ENCODE measurements at regions not wholly inside any gene's neighbourhood (a gene's known extent, or its start where the extent isn't known, plus 50 kb on each side); places are given as distances from the start of the nearest gene placed in this dataset.

DNA sequence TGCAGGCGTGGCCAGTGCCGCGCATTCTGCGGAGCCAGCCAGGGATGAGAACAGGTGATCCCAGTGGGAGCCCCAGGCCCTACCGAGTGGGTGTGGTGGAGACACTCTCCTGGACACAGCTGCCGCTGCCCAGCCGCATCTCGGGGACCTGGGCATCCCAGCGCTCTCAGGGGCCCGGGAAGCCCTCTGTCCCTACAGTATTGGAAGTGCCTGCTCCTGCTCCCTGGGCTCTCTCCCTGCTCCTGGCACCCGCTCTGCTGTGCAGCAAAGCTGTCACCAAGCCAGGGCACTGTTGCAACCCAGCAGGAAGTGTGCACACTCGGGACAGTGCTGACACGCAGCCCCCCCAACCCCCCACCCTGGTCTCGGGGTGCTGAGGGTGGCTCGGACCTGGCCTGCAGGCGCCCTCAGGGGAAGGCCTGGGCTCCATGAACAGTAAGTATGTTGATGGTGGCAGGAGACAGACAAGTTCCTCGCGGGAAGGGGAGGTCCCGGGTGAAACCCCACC, 1177.4 kb upstream of the GBE1 start:
- DNase-seq: no peak

DNA sequence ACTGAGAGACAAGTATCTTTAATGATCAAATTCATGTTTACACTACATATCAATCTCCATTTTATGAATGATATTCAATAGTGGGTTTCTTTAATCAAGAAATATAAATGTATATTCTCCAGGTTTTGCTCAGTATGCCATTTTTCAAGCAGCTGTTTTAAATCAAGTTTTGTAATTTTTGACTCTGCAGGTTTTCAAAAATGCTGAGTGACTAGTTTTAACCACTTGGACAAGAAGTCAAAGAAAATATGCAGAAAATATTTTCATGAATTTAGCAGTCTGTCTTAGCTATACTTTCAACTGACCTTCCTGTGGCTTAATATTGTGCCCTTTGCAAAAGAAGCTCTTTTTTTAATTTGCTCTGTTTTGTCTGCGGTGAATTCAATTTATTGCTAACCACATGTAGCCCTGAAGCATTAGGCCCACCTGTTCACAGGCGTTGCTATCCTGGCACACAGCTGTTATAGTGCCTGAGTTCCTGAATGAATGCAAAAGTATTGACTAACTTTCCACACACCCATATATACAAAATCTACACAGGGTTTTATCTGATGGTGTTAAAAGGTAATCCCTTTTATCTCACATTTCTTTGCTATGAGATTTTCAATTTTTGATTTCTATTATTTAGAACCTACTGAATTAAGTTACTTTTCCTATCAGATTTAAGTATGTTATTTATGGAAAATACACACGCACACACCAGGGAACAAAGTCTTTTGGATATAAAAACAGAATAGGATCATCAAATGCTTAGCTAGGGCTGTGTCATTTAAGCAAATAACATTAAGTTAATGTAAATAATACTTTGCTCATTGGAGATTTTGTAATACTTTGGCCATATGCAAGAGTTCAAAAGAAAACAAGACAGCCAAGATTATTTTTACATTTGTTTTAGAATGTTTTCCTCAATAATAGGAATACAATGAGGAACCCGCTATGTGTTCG, 1166.1 kb upstream of the GBE1 start:
- DNase-seq: no peak

DNA sequence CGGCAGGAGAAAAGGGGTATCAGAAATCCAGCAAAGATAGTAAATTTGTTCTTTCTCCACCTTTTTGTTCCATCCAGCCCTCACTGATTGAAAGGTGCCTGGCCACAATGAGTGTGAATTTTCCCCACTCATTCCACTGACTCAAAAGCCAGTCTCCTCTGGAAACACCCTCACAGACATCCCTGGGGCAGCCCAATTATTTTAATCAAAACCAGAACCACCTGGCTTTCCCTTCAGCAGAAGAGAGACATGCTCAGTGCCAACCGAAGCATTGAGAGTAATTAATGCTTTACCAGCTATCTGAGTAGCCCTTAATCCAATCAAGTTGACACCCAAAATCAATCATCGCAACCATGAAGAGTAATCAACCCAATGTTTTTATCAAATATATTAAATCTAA, 1129.6 kb upstream of the GBE1 start:
- DNase-seq: no peak

DNA sequence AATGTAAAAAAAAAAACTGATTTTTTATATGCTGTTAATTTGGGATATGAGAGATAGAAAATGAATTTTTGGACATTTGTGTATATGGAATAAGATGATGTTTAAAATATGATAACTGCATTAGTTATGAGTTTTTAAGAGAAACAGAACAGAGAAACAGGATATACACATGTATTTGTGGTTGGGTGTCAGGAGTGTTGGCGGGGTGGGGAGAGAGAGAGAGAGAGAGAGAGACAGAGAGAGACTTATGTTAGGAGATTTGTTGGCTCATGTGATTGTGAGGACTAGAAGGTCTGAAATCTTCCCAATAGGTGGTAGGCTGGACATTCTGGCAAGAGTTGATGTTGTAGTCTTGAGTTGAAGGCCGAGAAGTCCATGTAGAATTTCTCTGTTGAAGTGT, 1121.6 kb upstream of the GBE1 start:
- no peak for DNase-seq

DNA sequence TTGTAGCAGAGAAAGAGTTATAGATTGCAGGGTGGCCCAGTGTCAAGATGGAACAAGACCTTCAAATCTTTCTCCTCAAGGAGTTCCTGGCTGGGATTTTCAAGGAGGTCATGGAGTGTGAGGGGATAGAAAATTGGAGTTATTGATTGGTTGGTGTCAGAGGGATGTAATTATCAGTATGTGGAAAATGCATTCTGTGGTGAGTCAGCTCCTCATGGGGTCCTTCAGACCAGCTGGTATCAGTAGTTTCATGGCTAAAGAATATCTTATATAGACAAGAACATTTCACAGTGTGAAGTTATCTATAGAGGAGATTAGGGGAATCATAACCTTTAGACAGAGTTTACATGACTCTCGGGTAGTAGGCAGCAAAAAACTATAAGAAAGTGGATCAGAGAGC, 1114.0 kb upstream of the GBE1 start:
- DNase-seq: no peak

DNA sequence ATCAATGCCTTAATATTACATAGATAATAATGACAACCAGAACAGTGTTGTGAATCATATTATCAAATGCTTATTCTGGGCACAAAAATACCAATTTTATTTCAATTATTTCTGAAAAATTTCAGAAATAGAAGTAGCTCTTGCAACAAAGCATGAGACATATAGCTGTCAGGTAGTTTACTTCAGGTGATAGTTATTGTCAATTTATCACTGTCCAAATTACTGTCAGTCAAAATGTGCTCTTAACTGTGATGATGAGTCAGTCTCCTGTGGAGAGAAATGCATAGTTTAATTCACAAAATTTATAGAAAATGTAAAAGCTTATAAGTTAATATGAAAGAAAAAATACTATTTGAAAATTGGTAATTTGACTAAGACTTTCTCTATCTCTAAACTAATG, 1078.4 kb upstream of the GBE1 start:
- DNase-seq: no peak

DNA sequence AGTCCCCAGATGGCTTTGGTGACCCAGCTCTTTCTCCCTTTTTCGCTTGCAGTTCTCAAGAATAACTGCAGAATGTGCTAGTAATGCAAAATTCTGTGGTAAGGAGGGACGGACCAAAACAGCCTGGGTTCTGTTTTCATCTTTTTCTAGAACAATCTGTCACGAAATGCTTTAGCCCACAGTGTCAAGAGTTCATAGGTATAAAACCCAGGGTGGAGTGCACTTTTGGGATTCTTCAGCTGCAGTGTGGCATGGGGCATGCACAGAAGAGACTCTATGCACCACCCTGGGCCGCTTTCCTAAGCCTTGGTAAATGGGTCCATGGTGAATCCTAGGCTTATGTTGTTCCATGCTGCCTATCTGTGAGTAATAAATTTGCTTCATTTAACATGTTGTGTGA, 1072.7 kb upstream of the GBE1 start:
- no peak for DNase-seq

DNA sequence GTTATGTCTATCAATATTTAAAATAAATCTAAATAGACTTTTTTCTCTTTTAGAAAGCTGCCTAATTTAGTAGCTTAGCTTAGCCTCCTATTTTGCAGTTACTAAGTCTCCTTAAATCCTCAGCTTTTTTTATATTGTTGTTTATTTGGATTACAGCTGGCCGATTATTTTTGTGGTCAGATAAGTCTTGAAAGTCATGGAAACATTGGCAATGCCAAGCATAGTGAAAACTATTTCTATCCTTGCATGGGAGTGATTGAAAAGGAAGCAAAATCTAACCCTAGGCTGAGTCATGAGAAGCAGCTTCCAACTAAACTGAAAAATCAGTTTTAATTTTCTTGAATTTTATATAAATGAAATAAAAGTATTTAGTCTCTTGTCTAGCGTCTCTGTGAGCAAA, 1063.0 kb upstream of the GBE1 start:
- no peak for DNase-seq

DNA sequence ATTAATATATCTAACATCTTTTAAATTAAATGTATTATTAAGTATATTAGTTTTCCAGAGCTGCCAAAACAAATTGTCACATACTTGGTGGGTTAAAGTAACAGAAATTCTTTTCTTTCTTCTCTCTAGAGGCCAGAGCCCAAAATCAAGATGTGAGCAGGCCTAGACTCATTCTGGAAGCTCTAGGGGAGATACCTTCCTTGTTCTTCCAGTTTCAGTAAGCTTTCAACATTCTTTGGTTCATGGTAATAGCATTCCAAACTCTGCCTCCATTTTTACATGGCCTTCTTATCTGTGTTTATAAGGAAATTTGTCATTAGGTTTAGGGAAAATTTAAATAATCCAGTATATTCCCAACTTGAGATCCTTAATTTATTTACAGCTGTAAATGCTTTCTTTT, 1054.6 kb upstream of the GBE1 start:
- no peak for DNase-seq

DNA sequence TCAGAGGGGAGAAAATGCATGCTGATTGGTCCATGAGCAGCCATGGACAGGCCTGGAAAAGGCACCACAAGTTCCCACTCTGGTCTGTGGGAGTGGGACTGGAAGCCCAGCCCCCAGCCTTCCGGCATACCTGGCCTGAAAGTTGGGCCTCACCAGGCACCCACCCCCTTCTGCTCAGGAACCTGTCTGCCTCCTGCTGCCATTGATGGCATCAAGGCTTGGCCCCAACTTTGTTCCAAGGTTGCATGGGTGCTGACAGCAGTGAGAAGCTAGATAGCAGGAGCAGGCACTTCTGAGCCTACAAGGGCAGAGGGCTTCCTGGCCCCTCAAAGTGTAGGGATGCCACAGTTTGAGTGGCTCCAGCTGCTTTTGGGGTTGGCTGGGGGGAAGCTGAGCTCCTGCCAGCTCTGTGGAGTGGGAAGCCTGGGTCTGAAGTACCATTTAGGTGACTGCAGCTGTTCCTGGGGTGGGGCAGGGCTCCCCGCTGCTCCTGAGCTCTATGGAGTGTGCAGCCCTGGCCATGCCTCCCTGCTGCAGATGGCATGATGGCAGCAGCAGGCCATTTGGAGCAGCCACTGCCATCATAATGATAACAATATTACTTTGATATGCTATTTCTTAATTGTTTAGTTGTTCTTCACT, 1054.1 kb upstream of the GBE1 start:
- DNase-seq: no peak

DNA sequence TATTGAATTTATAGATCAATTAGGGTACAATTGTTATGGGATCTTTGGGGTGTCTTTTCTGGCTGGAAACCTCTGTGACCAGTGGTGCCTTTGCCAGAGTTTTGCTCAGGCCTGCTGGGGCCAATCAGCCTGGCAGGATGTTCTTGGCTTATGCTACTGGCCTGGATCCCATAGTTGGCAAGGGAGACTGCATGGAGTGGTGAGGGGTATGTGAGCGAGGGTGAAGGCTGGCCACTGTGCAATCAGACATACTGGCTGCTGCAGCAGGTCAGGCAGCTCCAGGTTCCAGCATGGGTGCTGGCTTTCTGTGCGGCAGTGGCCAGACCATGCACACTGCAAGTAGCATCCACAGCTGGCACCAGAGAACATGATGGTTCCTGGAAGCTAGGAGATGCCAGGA, 1053.2 kb upstream of the GBE1 start:
- DNase-seq: no peak

DNA sequence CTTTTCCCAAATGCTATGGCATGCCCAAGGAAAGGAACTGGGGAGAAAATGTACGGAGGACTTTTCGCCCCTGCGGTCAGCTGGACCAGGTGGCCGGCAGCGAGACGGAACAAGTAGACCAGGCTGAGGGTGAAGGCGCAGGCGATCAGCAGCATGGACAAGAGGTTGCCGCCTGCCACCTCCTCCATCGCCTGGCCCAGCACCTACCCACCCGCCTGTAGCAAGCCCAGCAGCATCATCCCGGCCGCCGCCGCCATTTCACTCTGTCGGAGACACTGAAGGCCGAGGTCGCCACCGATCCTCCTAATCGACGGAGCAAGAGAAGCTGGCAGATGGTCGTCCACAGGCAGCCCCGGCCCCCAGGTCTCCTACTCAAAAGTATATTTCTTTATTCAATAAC, 1046.3 kb upstream of the GBE1 start:
- no peak for DNase-seq

DNA sequence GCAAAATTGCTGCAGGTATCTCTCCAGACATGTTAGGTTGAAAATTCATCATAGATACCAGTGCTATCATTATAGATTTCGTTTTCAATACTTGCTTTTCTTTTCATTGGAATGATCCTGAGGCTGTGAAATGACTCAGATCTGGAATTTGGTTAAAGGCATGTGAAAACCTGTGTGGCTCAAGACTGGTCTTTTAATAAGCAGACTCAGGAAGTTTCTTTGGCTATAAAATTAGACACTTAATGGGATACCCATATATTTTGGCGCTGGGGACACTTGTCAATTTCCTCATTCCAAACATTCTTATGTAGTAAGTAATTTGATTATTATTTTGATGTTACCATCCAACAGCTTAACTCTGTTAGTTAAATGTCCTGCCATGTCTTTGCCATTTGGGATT, 1041.1 kb upstream of the GBE1 start:
- DNase-seq: no peak

DNA sequence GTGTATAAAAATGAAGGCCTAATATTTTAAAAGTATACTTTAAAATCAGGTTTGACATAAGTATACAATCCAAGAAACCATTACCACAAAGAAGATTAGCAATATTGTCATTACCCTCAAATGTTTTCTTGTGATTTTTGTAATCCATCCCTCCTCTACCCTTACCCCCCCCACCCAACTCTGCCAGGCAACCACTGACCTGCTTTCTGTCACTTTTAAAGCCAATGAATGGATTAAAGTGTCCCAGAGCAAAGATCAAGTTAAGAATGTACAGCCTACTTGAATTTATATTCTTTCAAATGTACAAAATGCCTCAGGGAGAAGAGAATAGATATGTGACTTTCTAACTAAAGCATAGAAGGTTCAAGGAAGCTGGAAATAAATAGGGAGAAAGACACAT, 1038.8 kb upstream of the GBE1 start:
- no peak for DNase-seq

DNA sequence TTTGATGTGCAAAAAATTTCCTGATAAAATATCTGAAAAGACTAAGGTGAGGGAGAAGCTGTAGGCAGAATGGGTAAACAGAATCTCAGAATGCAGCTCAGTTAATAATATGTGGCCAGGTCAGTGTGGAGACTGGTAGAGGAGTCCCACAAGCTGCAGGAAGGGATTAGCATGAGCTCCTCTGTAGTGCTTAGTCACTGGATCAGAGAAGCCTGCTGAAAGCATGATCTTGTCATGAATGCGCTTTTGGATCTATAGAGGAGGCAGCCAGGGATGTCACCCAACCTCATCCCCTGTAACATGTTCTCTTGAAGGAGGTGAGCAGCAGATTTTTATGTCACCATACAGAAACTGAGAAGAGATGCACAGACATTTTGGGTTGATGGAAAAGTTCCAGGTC, 1035.3 kb upstream of the GBE1 start:
- no peak for DNase-seq

DNA sequence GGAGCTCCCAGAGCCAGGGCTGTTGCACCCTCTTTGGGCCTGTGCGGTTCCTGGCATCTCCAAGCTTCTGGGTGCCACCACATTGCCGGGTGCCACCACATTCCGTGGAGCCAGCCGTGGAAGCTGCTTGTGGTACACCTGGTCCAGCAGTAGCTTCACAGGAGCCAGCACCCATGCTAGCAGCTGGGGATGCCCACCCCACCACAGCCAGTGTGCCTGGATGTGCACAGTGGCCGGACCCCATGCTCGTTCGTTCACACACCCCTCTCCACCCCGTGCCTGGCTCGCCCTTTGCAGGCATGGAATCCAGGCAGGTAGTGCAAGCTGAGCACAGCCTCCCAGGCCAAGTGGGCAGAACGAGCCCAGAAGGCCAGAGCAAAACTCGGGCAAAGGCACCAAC, 1029.8 kb upstream of the GBE1 start:
- no peak for DNase-seq

DNA sequence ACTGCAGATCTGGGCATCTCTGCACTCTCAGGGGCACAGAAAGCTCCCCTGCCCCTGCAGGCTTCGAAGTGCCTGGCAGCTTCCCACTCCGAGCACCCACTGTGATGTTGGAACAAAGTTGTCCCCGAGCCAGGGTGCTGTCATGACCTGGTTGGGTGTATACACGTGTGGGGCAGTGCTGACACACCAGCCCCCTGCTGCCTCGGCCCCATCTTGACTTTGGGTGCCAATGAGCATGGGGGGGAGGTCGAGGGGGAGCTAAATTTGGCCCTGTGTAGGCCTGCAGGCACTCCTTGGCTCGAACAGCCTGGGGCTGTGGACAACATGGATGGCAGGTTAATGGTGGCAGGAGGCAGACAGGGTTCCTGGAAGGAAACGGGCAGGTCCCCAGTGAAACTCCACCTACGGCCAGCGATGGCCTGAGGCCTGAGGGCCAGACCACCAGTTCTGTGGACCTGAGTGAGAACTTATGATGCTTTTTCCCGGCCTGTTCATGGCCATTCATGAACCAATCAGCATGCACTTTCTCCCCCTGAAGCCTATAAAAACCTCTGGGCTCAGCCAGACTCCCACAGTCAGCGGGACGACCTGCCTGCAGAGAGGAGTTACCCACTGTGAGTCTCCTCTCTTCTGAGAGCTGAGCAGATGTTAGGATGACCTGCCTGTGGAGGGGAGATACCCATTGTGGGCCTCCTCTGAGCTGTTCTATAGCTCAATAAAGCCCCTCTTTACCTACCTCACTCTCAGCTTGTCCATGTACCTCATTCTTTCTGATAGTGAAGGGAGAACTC, 1029.1 kb upstream of the GBE1 start:
- no peak for DNase-seq

DNA sequence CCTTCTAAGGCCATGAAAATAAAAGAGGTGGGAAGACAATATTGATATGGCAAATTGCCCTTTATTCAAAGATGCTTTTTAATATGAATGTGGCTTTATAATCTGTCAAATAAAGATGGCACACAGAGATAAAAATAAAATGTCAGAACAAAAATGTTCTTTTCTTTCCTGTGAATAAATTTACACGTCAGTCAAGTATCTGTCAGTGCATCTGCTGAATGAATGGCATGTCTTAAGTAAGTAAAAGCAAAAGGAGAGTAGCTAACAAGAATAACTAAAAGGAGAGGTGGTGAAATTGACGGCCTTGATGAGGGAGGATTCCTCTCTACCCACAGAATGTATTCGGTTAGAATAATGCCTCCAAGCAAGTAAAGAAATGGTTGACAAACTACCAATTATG, 1021.7 kb upstream of the GBE1 start:
- no peak for DNase-seq

DNA sequence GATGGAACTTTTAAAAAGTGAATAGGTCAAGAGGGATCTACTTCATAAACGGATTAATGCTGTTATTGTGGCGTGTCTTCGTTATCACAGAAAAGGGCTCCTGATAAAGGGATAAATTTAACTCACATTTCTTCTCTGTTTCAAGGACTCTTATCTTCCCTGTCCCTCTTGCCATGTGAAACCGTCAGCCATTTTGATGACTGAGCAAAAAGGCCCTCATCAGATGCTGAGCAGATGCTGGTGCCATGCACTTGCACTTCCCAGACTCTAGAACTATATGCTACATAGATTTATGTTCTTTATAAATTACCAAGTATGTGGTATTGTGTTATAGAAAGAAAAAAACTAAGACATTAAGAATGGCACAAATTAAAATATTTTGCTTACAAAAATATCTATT, 1011.8 kb upstream of the GBE1 start:
- no peak for DNase-seq

DNA sequence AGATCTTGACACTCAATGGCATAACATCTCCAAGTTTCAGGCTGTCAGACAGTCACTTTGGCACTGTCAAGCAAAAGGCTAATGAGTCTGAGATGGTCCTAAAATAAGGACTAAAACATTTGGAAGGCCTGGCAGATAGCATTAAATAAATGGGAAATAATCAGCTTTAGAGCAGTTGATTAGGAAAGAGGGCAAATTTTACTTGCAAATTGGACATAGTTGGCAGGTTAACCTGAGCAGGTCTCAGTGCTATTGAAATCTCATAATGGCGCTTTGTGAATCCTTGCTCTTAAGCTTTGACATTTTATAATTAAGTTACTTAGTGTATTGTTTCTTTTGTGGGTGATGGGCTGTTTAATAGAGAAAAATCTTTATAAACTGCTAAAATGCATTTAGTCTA, 1003.1 kb upstream of the GBE1 start:
- no peak for DNase-seq

DNA sequence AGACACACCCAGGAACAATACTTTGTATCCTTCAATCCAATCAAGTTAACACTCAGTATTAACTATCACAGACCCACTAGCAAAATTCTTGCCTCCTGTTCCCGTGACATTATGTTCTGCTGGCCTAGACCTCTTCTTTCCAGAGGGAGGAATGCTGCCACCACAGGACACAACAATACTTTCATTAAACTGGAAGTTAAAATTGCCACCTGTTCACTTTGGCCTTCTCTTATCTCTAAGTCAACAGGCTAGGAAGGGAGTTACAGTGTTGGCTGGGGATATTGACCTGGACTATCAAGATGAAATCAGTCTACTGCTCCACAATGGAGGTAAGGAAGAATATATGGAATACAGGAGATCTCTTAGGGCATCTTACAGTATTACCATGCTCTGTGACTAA, 1000.4 kb upstream of the GBE1 start:
- DNase-seq: no peak

DNA sequence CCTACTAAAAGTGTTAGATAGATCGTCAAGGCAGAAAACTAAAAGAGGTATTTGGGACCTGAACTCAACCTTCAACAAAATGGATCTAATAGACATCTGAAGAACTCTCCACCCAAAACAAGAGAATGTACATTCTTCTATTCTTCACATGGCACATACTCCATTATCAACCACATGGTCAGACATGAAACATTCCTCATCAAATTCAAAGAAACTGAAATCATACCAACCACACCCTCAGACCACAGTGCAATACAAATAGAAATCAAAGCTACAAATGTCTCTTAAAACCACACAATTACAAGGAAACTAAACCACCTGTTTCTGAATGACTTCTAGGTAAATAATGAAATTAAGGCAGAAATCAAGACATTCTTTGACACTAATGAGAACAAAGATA, 984.1 kb upstream of the GBE1 start:
- DNase-seq: no peak

DNA sequence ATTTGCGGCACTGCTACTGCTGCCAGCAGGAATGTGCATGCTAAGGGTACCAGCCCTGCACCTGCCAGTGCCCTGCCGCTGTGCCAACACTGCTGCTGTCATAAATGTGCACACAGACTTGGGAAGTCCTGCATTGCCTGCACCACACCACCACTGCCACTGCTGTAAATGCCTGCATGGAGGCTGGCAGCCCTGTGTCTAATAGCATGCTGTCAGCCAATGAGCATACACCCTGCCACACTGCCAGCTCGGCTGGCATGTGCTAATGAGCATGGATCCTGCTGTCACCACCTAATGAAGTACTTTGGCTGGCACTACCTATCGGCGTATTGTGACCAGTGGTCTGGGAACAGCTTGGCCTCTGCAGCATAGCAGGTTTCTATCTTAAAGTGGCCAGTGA, 981.8 kb upstream of the GBE1 start:
- no peak for DNase-seq

DNA sequence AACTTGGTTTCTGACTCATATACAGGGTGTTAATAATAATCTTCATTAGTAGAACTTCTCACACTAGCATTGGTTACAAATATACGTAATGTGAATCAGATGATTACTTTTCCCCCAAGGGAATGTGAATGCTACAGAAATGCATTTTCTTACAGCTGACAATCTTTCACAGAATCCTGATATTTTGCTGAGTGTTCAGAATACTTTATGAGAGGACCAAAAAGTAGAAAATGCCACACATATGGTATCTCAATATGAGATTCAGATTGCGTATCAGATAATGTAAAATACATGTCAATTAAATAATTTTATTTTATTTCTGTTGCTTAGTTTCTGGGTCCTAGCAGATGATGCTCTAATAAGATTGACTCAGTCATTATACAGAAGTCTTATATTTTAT, 979.9 kb upstream of the GBE1 start:
- DNase-seq: no peak

Measured in activated gamma-delta T cell treated with Interleukin-2 at 50 U/mL for 16 hours (primary cell).